RWPE1 (cell line): ENCODE measurements at regions not wholly inside any gene's neighbourhood (a gene's known extent, or its start where the extent isn't known, plus 50 kb on each side); places are given as distances from the start of the nearest gene placed in this dataset.
A peak's percentile ranks its signal among the peaks of the same experiment; 100 is the strongest.

Source experiments
- CTCF ChIA-PET: fragments of 350-600 bp; sonication (Branson Sonifier 250); formaldehyde crosslinking; extraction: SDS; loops from one replicate; lab custom pipeline; 2021; lab: Yijun Ruan, JAX
- POLR2A ChIA-PET: fragments of 400-600 bp; formaldehyde crosslinking; extraction: SDS; loops from one replicate; lab custom pipeline; 2020; ENCODE audit warnings: antibody characterized with exemption; ENCODE audit not compliant: low non-redundant PET; lab: Yijun Ruan, JAX
- DNase-seq: peaks from one replicate; pipeline ENCODE4 v3.0.0; 2012; ENCODE audit warnings: low spot score
- H3K27ac ChIP-seq: fragments of 450-650 bp; 2 replicates; pipeline ENCODE4 v1.5.1; 2017
- TF ChIP-seq, protein P1 (sequence below): fragments of 450-650 bp; conservative IDR thresholded peaks from 2 replicates; pipeline ENCODE4 v1.5.1; 2017; ENCODE audit warnings: low read depth, mild to moderate bottlenecking

DNA sequence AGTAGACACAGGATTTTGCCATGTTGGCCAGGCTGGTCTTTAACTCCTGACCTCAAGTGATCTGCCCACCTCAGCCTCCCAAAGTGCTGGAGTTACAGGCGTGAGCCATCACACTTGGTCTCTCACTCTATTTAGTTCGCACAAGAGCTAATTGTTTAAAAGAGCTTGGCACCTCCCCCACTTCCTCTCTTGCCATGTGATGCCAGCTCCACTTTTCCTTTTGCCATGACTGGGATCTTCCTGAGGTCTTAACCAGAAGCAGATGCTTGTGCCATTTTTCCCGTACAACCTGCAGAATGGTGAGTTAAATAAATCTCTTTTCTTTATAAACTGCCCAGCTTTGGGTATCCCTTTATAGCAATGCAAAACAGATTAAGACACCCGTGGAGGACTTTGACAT is 200.1 kb upstream of the FRMD6 start:
- CTCF ChIA-PET: no interaction called here
- TF ChIP-seq, protein P1, sequence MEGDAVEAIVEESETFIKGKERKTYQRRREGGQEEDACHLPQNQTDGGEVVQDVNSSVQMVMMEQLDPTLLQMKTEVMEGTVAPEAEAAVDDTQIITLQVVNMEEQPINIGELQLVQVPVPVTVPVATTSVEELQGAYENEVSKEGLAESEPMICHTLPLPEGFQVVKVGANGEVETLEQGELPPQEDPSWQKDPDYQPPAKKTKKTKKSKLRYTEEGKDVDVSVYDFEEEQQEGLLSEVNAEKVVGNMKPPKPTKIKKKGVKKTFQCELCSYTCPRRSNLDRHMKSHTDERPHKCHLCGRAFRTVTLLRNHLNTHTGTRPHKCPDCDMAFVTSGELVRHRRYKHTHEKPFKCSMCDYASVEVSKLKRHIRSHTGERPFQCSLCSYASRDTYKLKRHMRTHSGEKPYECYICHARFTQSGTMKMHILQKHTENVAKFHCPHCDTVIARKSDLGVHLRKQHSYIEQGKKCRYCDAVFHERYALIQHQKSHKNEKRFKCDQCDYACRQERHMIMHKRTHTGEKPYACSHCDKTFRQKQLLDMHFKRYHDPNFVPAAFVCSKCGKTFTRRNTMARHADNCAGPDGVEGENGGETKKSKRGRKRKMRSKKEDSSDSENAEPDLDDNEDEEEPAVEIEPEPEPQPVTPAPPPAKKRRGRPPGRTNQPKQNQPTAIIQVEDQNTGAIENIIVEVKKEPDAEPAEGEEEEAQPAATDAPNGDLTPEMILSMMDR: no peak
- DNase-seq: no peak
- POLR2A ChIA-PET: no interaction called here
- H3K27ac ChIP-seq: no peak overlapping the region

DNA sequence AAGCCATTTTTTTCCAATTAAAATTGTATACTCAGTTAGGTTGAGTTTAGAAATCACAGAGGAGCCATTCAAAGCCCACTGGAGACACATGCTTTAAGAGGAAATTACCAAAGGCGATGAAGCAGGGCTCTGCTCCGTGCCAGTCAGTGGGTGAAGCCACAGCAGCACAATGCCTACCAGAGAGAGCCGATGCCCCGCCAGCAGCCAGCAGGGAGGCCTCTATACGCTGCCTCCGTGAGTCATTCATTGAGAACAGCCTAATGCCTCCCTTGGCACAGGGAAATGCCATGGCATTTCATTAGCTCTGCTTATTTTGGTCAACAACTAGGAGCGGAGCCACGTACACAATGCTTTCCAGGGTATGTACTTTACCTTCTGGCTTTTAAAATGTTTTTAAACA is 197.8 kb upstream of the FRMD6 start:
- ChIA-PET CTCF (interaction anchor here (0.6 kb wide), 1 partner anchor 16 kb away, joined by 3 read pairs; no protein-coding TSS in a partner anchor), POLR2A (no interaction called here)
- no peak overlapping the region for H3K27ac ChIP-seq
- DNase-seq: peak; percentile 30
- TF ChIP-seq, protein P1: no peak

DNA sequence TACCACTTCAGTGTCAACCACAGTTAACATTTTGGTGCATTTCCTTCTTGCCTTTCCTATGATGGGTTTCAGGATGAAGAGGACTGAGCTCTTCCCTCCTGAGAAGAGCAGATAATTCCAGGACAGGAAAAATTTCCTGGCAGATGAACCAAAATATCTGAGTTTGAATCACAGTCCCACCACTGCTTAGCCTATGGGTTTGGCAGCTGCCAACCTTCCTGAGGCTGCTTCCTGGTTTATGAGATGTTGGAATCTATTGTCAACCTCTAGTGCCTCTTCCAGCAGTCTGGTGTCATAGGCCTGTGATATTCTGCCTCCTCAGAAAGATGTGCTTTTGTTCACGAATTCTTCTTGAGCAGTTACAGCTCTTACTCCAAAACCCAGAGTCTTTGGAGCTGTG is 197.4 kb upstream of the FRMD6 start:
- DNase-seq: no peak

DNA sequence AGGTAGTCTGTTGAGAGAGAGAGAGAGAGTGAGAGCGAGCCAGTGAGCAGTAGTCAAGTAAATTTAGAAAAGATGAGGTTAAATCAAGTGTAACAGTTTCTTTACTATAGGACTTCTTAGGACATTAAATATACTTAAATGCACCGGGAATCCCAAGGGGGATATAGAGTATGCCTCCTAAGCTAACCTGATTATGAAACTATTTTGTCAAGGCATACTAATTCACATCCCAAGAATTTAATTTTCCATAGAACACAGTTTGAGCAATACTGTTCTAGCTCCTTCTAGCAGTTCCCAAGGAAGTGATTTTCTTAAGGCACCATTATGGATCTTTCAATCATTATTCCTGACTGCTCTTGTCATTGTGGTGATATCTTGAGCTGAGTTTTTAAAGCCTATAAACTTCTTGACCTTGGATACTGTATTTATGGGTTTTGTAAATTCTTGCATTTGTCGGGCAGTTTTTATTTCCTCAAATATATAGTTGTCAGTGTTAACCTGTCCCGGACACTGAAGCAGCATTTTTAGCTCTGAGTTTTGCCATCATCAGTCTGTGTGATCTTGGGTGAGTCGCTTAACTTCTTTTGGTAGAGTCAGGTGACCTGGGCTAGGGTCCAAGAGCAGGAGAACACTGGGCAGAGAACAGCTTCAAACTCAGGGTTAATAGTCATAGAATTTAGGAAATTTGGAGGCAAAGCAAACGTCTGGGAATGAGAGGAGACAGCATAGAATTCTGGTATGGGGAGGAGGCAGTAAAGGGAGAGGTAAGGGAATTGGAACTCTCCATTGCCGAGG is 196.5 kb upstream of the FRMD6 start:
- TF ChIP-seq, protein P1: no peak
- no peak for DNase-seq
- ChIA-PET POLR2A (no interaction called here), CTCF (no interaction called here)
- H3K27ac ChIP-seq: no peak overlapping the region

More for the DNA sequence above, 197.4 kb upstream of the FRMD6 start:
- TF ChIP-seq, protein P1: no peak
- ChIA-PET CTCF (interaction anchor here (0.6 kb wide), 1 partner anchor 17 kb away, joined by 3 read pairs; no protein-coding TSS in a partner anchor), POLR2A (no interaction called here)
- H3K27ac ChIP-seq: no peak overlapping the region

DNA sequence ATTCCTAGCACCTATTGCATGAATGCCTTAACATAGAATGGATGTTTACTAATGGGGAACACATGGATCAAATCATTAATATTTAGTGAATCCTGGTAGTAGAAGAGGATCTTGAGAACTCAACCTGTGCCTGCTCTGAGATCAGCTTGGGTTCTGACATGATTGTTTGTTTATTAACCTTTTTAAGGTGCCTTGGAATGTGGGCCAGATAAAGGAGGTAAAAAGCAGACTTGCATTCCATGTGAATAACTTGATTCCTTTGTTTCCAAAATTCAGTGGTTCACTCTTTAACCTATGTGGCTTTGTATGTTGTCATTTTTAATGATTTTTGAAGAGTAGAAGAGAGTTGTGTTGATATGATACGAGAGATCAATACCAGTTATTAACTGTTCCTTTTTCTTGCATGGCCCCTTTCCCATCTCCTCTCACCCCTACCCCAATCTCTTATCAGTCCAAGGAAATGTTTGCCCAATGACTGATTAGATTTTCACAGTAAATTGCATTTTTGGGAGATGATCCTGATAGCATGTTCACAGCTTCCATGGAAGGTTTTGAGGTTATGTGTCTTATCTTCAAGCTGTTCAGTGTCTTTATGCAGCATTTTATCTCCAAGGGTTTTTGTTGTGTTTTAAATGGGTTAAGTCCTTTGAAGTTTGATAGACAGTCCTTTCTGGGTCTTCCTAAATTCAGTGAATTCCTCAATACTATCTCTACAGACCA is 193.7 kb upstream of the FRMD6 start:
- ChIA-PET POLR2A (no interaction called here), CTCF (no interaction called here)
- TF ChIP-seq, protein P1: no peak
- DNase-seq: no peak
- no peak overlapping the region for H3K27ac ChIP-seq

DNA sequence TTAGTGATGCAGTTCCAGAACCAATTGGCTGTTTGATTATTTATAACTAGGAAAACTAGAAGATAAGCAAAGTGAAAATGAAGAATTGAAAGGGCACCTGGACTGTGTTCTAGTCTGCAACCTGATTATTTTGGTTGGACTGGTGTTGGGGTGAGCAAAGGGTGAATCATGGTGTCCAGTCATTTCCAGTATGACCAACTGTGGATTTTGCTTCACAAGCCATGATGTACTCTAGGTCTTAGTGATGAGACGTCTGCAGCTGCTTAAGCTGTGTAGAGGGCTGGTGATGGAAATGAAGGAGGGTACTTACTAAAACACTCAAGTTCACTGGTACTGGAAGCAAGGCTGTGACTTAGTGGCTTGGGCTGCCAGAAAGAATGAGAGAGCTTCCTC is 193.2 kb upstream of the FRMD6 start:
- ChIA-PET POLR2A (no interaction called here), CTCF (no interaction called here)
- no peak overlapping the region for H3K27ac ChIP-seq
- TF ChIP-seq, protein P1: no peak
- peak; percentile 51 for DNase-seq
